H7 (cell line): ENCODE measurements at regions not wholly inside any gene's neighbourhood (a gene's known extent, or its start where the extent isn't known, plus 50 kb on each side); places are given as distances from the start of the nearest gene placed in this dataset.

Experiments
- DNase-seq: peaks from one replicate; pipeline ENCODE4 v3.0.0; 2012
- H3K27me3 ChIP-seq: 2 replicates; pipeline ENCODE4 v1.6.0; 2011; ENCODE audit warnings: mild to moderate bottlenecking, low read length; ENCODE audit not compliant: control insufficient read depth, insufficient read depth
- H3K36me3 ChIP-seq: replicated peaks from 2 replicates; pipeline ENCODE4 v1.5.1; 2011; ENCODE audit warnings: low read length; ENCODE audit not compliant: control insufficient read depth, insufficient read depth
- H3K4me3 ChIP-seq: 2 replicates; pipeline ENCODE4 v1.5.1; 2011; ENCODE audit warnings: low read depth, mild to moderate bottlenecking, control low read depth, low read length, moderate library complexity; ENCODE audit not compliant: insufficient read depth

DNA sequence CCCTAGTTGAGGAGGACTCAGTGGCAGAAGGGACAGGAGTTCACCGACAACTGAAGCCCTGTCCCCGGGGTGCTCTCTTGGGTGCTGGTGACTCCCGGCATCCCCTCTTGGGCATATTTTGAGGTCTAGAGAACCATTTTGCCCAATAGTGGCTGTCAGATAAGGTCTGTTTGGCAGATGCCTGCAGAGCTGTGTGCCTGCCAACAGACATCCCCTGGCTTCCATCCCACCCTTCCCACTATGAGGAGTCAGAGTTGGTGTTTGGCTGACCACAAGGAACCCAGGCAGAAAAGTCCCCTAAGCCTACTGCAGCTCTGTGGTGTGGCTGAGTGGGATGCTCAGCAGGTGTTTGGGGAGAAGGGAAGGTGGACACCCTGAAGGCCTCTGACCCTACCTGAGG, 207.0 kb downstream of the AUH start:
- H3K4me3 ChIP-seq = no peak overlapping the region
- H3K27me3 ChIP-seq = no peaks in the 10 kb centered on the region
- DNase-seq = no peak
- no peaks in the 10 kb centered on the region for H3K36me3 ChIP-seq

- Histone ChIP-seq H3K36me3 (no peaks in the 10 kb centered on the region), H3K27me3 (no peaks in the 10 kb centered on the region), H3K4me3 (no peak overlapping the region)
- no peak for DNase-seq
Measured at GRCh38 chr9:91155181-91155580, 206.5 kb downstream of the AUH start.

DNA sequence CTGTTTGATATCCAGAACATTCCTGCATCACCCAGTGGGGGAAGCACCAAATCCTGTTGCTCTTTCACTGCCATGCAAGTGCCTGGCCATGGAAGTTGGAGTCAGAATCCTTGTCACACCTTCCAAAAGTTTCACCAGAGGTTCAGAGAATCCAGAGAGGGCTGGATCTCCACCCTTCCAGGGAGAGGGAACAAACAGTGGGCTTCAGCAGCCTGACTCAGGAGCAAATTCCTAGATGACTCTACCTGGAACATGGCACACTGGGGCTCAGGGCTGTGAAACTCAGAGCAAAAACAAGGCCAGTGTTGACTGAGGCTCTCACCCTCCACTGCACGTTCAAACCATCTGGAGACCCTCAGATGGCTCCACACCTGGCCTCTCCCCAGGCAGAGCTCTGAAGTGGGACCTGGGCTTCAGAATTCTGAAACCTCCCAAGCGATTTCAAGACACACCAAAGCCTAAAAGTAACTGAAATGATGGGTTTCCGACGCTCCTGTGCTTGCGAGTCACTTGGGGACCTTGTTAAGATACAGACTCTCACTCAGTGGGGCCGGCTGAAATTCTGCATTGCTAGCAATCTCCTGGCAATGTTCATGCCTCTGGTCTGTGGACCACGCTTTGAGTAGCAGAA, 205.9 kb downstream of the AUH start:
- no peak for DNase-seq
- no peaks in the 10 kb centered on the region for H3K27me3 ChIP-seq
- no peaks in the 10 kb centered on the region for H3K36me3 ChIP-seq
- no peak overlapping the region for H3K4me3 ChIP-seq

GRCh38 chr9:91156451-91157234, 205.1 kb downstream of the AUH start:
- Histone ChIP-seq H3K4me3 (no peak overlapping the region), H3K27me3 (no peaks in the 10 kb centered on the region), H3K36me3 (no peaks in the 10 kb centered on the region)
- no peak for DNase-seq

- Histone ChIP-seq H3K36me3 (no peaks in the 10 kb centered on the region), H3K4me3 (no peak overlapping the region), H3K27me3 (no peaks in the 10 kb centered on the region)
- DNase-seq = no peak
Measured at GRCh38 chr9:91157883-91158282, 203.8 kb downstream of the AUH start.

DNA sequence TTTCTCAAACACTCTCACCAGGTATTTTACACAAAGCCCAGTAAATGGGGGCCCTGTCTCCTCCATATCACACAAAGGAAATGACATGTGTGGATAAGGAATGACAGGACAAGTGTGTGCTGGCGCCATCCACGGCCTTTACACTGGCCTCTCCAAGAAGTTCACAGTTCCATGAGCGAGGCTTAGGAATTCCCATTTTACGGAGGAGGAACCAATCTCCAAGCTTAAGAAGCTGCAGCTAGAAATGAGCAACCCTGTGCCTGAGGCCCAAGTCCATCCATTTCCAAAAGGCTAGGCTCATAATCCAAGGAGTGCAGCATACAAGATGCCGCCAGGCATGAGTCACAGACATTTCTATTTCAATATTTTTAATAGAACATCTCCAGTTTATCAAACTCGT, 203.4 kb downstream of the AUH start:
- Histone ChIP-seq H3K27me3 (no peaks in the 10 kb centered on the region), H3K4me3 (no peak overlapping the region), H3K36me3 (no peaks in the 10 kb centered on the region)
- DNase-seq = no peak

DNA sequence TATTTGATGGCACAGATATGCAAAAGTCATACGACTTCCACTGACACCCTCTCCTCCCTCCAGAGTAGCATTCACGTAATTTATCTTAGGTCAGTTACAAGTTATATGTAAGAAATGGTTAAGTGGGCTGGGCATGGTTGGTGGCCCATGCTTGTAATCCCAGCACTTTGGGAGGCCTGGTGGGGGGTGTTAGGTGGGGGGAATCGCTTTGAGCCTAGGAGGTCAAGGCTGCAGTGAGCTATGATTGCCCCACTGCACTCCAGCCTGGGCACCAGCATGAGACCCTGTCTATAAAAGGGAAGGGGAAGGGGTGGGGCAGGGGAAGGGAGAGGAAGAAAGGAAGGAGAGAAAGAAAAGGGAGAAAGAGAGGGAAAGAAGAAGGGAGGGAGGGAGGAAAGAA, 202.8 kb downstream of the AUH start:
- DNase-seq = no peak
- H3K27me3 ChIP-seq = no peaks in the 10 kb centered on the region
- H3K4me3 ChIP-seq = no peak overlapping the region
- H3K36me3 ChIP-seq = no peaks in the 10 kb centered on the region

DNA sequence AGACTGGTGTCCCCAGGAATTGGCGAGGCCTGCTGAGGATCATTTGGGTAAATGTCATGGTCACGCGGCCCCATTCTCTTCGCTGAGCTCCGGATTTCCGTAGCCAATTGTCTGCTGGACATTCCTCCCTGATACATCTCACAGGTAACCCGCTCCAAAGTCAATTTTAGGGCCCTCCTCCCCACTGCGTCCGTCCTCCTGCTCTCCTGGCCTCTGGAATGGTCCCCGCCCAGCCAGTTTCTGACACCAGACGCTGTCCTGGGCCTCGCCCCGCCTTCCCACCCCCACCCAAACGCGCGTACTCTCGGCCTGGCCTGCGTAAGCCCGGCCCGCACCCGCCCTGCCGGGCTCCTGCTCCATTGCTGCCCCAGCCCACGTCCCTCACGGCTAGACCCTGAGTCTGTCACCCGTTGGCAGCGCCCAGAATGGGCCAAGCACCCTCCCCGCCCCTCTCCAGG, 202.0 kb downstream of the AUH start:
- no peak overlapping the region for H3K4me3 ChIP-seq
- no peaks in the 10 kb centered on the region for H3K36me3 ChIP-seq
- peak; percentile 70 for DNase-seq
- no peaks in the 10 kb centered on the region for H3K27me3 ChIP-seq

DNA sequence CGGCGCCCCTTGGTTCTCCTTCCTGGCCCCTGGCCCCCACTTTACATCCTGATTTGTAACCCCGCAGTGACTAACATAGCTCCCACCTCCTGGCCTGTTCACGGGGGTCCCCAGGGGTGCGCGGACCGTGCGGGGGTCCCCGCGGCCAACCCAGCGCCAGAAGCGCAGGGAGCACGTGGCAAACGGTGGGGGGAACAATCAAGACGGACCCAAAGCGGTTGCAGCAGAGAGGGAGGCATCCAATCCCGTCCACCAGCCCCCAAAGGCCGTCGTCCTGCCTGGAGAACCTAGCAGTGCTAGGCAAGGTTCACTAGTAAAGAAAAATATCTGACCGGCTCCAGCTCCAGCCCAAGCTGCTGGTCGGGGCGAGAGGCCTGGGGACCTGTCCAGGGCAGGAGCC, 201.5 kb downstream of the AUH start:
- peak; percentile 49 for DNase-seq
- H3K4me3 ChIP-seq = no peak overlapping the region
- H3K36me3 ChIP-seq = no peaks in the 10 kb centered on the region
- H3K27me3 ChIP-seq = no peaks in the 10 kb centered on the region

DNA sequence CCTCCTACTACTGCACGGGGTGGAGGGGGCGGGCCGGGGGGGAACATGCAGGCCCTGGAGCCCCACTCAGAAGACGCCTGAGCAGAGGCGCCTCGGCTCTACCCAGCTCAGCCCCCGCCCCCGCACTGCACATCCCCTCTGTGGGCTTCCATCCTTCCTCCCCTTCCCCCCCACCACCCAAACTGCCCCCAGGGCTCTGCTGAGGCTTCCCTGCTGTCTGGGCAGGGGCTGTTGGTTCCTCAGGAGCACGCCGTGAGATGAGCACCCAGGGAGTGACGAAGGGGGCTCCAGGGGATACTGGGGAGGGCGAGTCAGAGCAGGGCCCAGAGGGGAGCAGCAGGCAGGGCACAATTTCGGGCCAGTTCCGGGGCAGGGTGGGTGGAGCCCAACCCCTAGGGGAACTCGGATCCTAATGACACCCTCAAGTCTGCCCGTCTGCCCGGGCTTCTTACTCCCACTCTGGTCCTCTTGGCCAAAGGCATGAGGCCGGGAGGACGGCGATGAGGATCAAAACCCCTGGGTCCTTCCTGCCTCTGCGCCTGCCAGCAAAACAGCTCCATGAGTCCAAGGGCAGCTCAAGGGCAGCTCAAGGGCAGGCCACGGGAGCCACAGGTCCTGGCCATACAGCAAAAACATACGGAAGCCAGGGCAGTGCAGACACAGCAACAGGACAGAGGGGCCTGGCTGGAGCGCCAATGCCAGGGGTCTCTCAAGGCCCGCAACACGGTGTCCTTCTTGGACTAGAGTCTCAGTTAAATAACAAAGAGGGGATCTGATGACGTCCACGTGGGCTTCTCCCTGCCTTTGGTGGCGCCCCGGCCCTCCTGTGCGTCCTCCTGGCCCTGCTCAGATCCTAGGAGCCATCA, 200.9 kb downstream of the AUH start:
- no peaks in the 10 kb centered on the region for H3K36me3 ChIP-seq
- DNase-seq = no peak
- H3K4me3 ChIP-seq = no peak overlapping the region
- no peaks in the 10 kb centered on the region for H3K27me3 ChIP-seq

- H3K27me3 ChIP-seq = no peaks in the 10 kb centered on the region
- H3K36me3 ChIP-seq = no peaks in the 10 kb centered on the region
- H3K4me3 ChIP-seq = no peak overlapping the region
- no peak for DNase-seq
Measured at GRCh38 chr9:91161465-91162300, 200.0 kb downstream of the AUH start.

- no peak overlapping the region for H3K4me3 ChIP-seq
- no peaks in the 10 kb centered on the region for H3K27me3 ChIP-seq
- no peak for DNase-seq
- no peaks in the 10 kb centered on the region for H3K36me3 ChIP-seq
Measured at GRCh38 chr9:91162311-91162710, 199.4 kb downstream of the AUH start.

DNA sequence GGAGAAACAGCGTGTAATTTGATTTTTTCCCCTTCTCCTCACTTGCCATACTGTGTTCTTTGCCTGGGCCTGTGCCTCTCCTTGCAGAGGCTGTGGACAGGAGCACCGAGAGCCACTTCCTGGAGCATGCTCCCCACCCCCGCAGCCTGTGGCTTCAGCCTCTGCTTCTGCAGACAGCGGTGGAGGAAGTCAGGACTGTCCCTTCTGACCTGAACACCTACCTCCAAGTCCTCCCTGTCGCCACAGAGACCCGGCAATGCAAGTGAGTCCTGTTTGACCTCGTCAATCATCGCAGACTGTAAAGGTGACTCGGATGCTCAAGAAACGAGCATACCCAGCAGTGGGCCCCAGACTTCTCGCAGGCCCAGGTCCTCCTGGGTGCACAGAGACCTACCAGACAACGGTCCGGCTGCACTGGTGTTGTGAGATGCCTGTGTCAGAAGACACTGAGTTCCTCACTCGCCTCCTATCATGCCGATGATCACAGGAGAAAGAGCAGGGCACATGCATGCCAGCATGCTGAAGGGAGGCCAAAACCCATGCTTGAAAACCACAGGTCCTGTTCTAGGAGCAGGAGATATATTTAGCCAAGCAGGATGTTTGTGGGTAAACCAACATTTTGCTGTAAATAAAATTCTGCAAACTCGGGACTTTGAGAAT, 198.8 kb downstream of the AUH start:
- peak; percentile 8 for DNase-seq
- no peaks in the 10 kb centered on the region for H3K36me3 ChIP-seq
- no peak overlapping the region for H3K4me3 ChIP-seq
- H3K27me3 ChIP-seq = no peaks in the 10 kb centered on the region

- Histone ChIP-seq H3K27me3 (no peaks in the 10 kb centered on the region), H3K4me3 (no peak overlapping the region), H3K36me3 (no peaks in the 10 kb centered on the region)
- peak; percentile 8 for DNase-seq
Measured at GRCh38 chr9:91163444-91163772, 198.3 kb downstream of the AUH start.
